Neural cell (in vitro differentiated cells): ENCODE measurements at regions not wholly inside any gene's neighbourhood (a gene's known extent, or its start where the extent isn't known, plus 50 kb on each side); places are given as distances from the start of the nearest gene placed in this dataset.

ENCODE experiments used
- MXI1 ChIP-seq: fragments of 450-650 bp; conservative IDR thresholded peaks from 2 replicates; pipeline ENCODE4 v1.6.1; 2014; ENCODE audit warnings: antibody characterized with exemption, mild to moderate bottlenecking; ENCODE audit not compliant: poor library complexity, severe bottlenecking
- POLR2AphosphoS5 ChIP-seq: IDR thresholded peaks from 2 replicates; pipeline ENCODE4 v1.6.1; 2012
- RAD21 ChIP-seq: fragments of 450-650 bp; conservative IDR thresholded peaks from 2 replicates; pipeline ENCODE4 v1.6.1; 2014; ENCODE audit warnings: antibody characterized with exemption, mild to moderate bottlenecking, moderate library complexity
- TAF1 ChIP-seq: IDR thresholded peaks from 2 replicates; pipeline ENCODE4 v1.6.1; 2012; ENCODE audit warnings: low read depth
- TF ChIP-seq, protein P1 (sequence below): fragments of 450-650 bp; IDR thresholded peaks from 2 replicates; pipeline ENCODE4 v1.5.1; 2014; ENCODE audit warnings: antibody characterized with exemption, mild to moderate bottlenecking, moderate library complexity; ENCODE audit not compliant: poor library complexity, severe bottlenecking

DNA sequence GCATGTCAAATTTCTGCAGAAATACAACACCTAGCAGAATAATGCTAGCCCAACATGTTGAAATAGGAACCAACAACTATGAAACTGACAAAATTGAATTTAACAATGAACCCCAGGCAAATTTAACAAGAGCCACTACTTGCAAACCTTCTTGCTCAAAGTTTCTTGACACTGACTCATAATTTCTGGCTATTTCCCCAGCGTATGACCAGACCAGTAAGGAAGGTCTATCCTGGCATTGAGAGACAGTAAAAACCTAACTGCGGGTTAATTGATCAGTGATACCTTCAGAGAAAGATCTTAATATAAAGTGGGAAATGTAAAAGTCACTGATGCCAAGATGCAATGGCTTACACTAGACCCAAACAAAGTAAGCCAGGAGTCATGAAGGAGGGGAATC lies 510.1 kb downstream of the ARL4A start:
- no peak for TF ChIP-seq TAF1
- TF ChIP-seq POLR2AphosphoS5, result no peak
- TF ChIP-seq, protein P1, sequence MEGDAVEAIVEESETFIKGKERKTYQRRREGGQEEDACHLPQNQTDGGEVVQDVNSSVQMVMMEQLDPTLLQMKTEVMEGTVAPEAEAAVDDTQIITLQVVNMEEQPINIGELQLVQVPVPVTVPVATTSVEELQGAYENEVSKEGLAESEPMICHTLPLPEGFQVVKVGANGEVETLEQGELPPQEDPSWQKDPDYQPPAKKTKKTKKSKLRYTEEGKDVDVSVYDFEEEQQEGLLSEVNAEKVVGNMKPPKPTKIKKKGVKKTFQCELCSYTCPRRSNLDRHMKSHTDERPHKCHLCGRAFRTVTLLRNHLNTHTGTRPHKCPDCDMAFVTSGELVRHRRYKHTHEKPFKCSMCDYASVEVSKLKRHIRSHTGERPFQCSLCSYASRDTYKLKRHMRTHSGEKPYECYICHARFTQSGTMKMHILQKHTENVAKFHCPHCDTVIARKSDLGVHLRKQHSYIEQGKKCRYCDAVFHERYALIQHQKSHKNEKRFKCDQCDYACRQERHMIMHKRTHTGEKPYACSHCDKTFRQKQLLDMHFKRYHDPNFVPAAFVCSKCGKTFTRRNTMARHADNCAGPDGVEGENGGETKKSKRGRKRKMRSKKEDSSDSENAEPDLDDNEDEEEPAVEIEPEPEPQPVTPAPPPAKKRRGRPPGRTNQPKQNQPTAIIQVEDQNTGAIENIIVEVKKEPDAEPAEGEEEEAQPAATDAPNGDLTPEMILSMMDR, result no peak
- no peak for TF ChIP-seq RAD21
- no peak for TF ChIP-seq MXI1
